HG02884 (cell line): ENCODE measurements at regions not wholly inside any gene's neighbourhood (a gene's known extent, or its start where the extent isn't known, plus 50 kb on each side); places are given as distances from the start of the nearest gene placed in this dataset.
"Not testable (repeated sequence)": the region's sequence is repeated elsewhere in the genome, so short reads cannot be mapped to it uniquely, and the experiment has no call there.

ENCODE experiments used
- ATAC-seq: cut with Tn5 transposase; IDR thresholded peaks from one replicate; pipeline ENCODE4 v1.9.1; 2021; ENCODE audit warnings: mild to moderate bottlenecking, moderate library complexity; ENCODE audit not compliant: unreplicated experiment

GRCh38 chr4:66225539-66225938 is 555.2 kb upstream of the EPHA5 start:
- no peak for ATAC-seq

GRCh38 chr4:66223068-66223703 is 552.9 kb upstream of the EPHA5 start:
- ATAC-seq, result no peak

GRCh38 chr4:66219401-66219800 is 549.1 kb upstream of the EPHA5 start:
- ATAC-seq, result no peak

GRCh38 chr4:66216252-66216651 is 546.0 kb upstream of the EPHA5 start:
- ATAC-seq, result no peak

- no peak for ATAC-seq
Observed at GRCh38 chr4:66212489-66212888, 542.2 kb upstream of the EPHA5 start.

- ATAC-seq, result no peak
Observed at GRCh38 chr4:66204534-66205247, 534.4 kb upstream of the EPHA5 start.

GRCh38 chr4:66202870-66203269 is 532.6 kb upstream of the EPHA5 start:
- ATAC-seq, result no peak

GRCh38 chr4:66197451-66197850 is 527.2 kb upstream of the EPHA5 start:
- ATAC-seq, result no peak

- ATAC-seq, result no peak
Observed at GRCh38 chr4:66193487-66193886, 523.2 kb upstream of the EPHA5 start.

GRCh38 chr4:66187175-66187720 is 517.0 kb upstream of the EPHA5 start:
- no peak for ATAC-seq

- ATAC-seq, result no peak
Observed at GRCh38 chr4:66186095-66186494, 515.8 kb upstream of the EPHA5 start.

GRCh38 chr4:66182636-66183035 is 512.3 kb upstream of the EPHA5 start:
- ATAC-seq, result no peak

- no peak for ATAC-seq
Observed at GRCh38 chr4:66178906-66179305, 508.6 kb upstream of the EPHA5 start.

- ATAC-seq, result no peak
Observed at GRCh38 chr4:66169341-66169740, 499.1 kb upstream of the EPHA5 start.

GRCh38 chr4:66164869-66165268 is 494.6 kb upstream of the EPHA5 start:
- no peak for ATAC-seq

GRCh38 chr4:66160606-66161005 is 490.3 kb upstream of the EPHA5 start:
- no peak for ATAC-seq

- no peak for ATAC-seq
Observed at GRCh38 chr4:66157594-66157993, 487.3 kb upstream of the EPHA5 start.

- ATAC-seq, result no peak
Observed at GRCh38 chr4:66130042-66130441, 459.8 kb upstream of the EPHA5 start.

- ATAC-seq, result no peak
Observed at GRCh38 chr4:66123831-66124413, 453.6 kb upstream of the EPHA5 start.

GRCh38 chr4:66123190-66123589 is 452.9 kb upstream of the EPHA5 start:
- no peak for ATAC-seq

GRCh38 chr4:66115231-66115630 is 444.9 kb upstream of the EPHA5 start:
- ATAC-seq, result not testable (repeated sequence)

GRCh38 chr4:66108898-66109297 is 438.6 kb upstream of the EPHA5 start:
- no peak for ATAC-seq
